Stimulated activated effector memory CD8-positive, alpha-beta T cell treated with anti-CD3 and anti-CD28 coated beads, Interleukin-12 subunit alpha, Interleukin-12 subunit beta, amount 100 ng/mL, for 72 hours (primary cell): ENCODE measurements at regions not wholly inside any gene's neighbourhood (a gene's known extent, or its start where the extent isn't known, plus 50 kb on each side); places are given as distances from the start of the nearest gene placed in this dataset.
A peak's percentile ranks its signal among the peaks of the same experiment; 100 is the strongest.

Experiments used
- ATAC-seq: fragments of 150-1000 bp; cut with Tn5 transposase; 2 replicates; pipeline ENCODE4 v1.10.0; 2021
- DNase-seq, 2 donors: peaks; one replicate each; pipeline ENCODE4 v3.0.0; 2021 to 2022; ENCODE audit warnings: low spot score in 2 of 2
- H3K27ac Mint-ChIP-seq: one replicate; pipeline ENCODE4 v1.8.0; 2022; ENCODE audit warnings: mild to moderate bottlenecking, mixed read lengths
- H3K36me3 Mint-ChIP-seq: one replicate; pipeline ENCODE4 v1.8.0; 2022; ENCODE audit warnings: mild to moderate bottlenecking, mixed read lengths
- H3K4me1 Mint-ChIP-seq: one replicate; pipeline ENCODE4 v1.8.0; 2022; ENCODE audit warnings: mixed read lengths
- H3K4me3 Mint-ChIP-seq: one replicate; pipeline ENCODE4 v1.8.0; 2022; ENCODE audit warnings: mild to moderate bottlenecking, mixed read lengths
- H3K9me3 Mint-ChIP-seq: one replicate; pipeline ENCODE4 v1.8.0; 2022; ENCODE audit warnings: mixed read lengths

- ATAC-seq = no peak
- no peak for DNase-seq
- Mint-ChIP-seq H3K4me3 (no peak overlapping the region), H3K36me3 (no peaks in the 10 kb centered on the region), H3K9me3 (no peaks in the 10 kb centered on the region), H3K4me1 (peaks cover 6% of the 10 kb centered on the region), H3K27ac (no peak overlapping the region)
Measured at GRCh38 chr18:26654616-26655524, 106.5 kb upstream of the KCTD1 start.

- H3K36me3 Mint-ChIP-seq = no peaks in the 10 kb centered on the region
- H3K9me3 Mint-ChIP-seq = no peaks in the 10 kb centered on the region
- H3K4me3 Mint-ChIP-seq = no peak overlapping the region
- H3K4me1 Mint-ChIP-seq = peaks cover 6% of the 10 kb centered on the region
- ATAC-seq (no peak), DNase-seq (no peak)
- no peak overlapping the region for H3K27ac Mint-ChIP-seq
Measured at GRCh38 chr18:26653943-26654615, 105.7 kb upstream of the KCTD1 start.

GRCh38 chr18:26652501-26652900 is 104.1 kb upstream of the KCTD1 start:
- DNase-seq = no peak
- Mint-ChIP-seq H3K36me3 (no peaks in the 10 kb centered on the region), H3K4me3 (no peak overlapping the region), H3K9me3 (no peaks in the 10 kb centered on the region), H3K27ac (no peak overlapping the region), H3K4me1 (peaks cover 5% of the 10 kb centered on the region)
- ATAC-seq = no peak

GRCh38 chr18:26650310-26651268 is 102.2 kb upstream of the KCTD1 start:
- no peaks in the 10 kb centered on the region for H3K4me1 Mint-ChIP-seq
- H3K36me3 Mint-ChIP-seq = no peaks in the 10 kb centered on the region
- no peak overlapping the region for H3K4me3 Mint-ChIP-seq
- DNase-seq (no peak), ATAC-seq (no peak)
- no peak overlapping the region for H3K27ac Mint-ChIP-seq
- H3K9me3 Mint-ChIP-seq = no peaks in the 10 kb centered on the region

- no peak overlapping the region for H3K4me3 Mint-ChIP-seq
- no peaks in the 10 kb centered on the region for H3K36me3 Mint-ChIP-seq
- DNase-seq (no peak), ATAC-seq (no peak)
- no peaks in the 10 kb centered on the region for H3K4me1 Mint-ChIP-seq
- H3K27ac Mint-ChIP-seq = no peak overlapping the region
- H3K9me3 Mint-ChIP-seq = no peaks in the 10 kb centered on the region
Measured at GRCh38 chr18:26649193-26649543, 100.8 kb upstream of the KCTD1 start.

GRCh38 chr18:26648509-26649192 is 100.3 kb upstream of the KCTD1 start:
- DNase-seq = no peak
- H3K4me1 Mint-ChIP-seq = no peaks in the 10 kb centered on the region
- no peak overlapping the region for H3K27ac Mint-ChIP-seq
- H3K4me3 Mint-ChIP-seq = no peak overlapping the region
- no peaks in the 10 kb centered on the region for H3K36me3 Mint-ChIP-seq
- H3K9me3 Mint-ChIP-seq = no peaks in the 10 kb centered on the region
- ATAC-seq = no peak

GRCh38 chr18:26646901-26647300 is 98.5 kb upstream of the KCTD1 start:
- Mint-ChIP-seq H3K4me1 (no peaks in the 10 kb centered on the region), H3K4me3 (no peak overlapping the region), H3K36me3 (no peaks in the 10 kb centered on the region), H3K27ac (no peak overlapping the region), H3K9me3 (no peaks in the 10 kb centered on the region)
- no peak for DNase-seq
- no peak for ATAC-seq

- Mint-ChIP-seq H3K27ac (no peak overlapping the region), H3K4me3 (no peak overlapping the region), H3K4me1 (no peaks in the 10 kb centered on the region), H3K9me3 (no peaks in the 10 kb centered on the region), H3K36me3 (no peaks in the 10 kb centered on the region)
- ATAC-seq = no peak
- DNase-seq = no peak
Measured at GRCh38 chr18:26642440-26643348, 94.3 kb upstream of the KCTD1 start.

- Mint-ChIP-seq H3K9me3 (no peaks in the 10 kb centered on the region), H3K36me3 (no peaks in the 10 kb centered on the region), H3K4me1 (no peaks in the 10 kb centered on the region), H3K27ac (no peak overlapping the region), H3K4me3 (no peak overlapping the region)
- ATAC-seq = no peak
- DNase-seq = no peak
Measured at GRCh38 chr18:26640541-26640940, 92.2 kb upstream of the KCTD1 start.

- DNase-seq = no peak
- Mint-ChIP-seq H3K9me3 (no peaks in the 10 kb centered on the region), H3K4me1 (no peaks in the 10 kb centered on the region), H3K36me3 (no peaks in the 10 kb centered on the region), H3K27ac (no peak overlapping the region), H3K4me3 (no peak overlapping the region)
- no peak for ATAC-seq
Measured at GRCh38 chr18:26639149-26639548, 90.8 kb upstream of the KCTD1 start.

- no peaks in the 10 kb centered on the region for H3K9me3 Mint-ChIP-seq
- H3K4me3 Mint-ChIP-seq = no peak overlapping the region
- H3K4me1 Mint-ChIP-seq = no peaks in the 10 kb centered on the region
- no peaks in the 10 kb centered on the region for H3K36me3 Mint-ChIP-seq
- ATAC-seq (no peak), DNase-seq (no peak)
- H3K27ac Mint-ChIP-seq = no peak overlapping the region
Measured at GRCh38 chr18:26637983-26638382, 89.6 kb upstream of the KCTD1 start.

- no peaks in the 10 kb centered on the region for H3K36me3 Mint-ChIP-seq
- DNase-seq = no peak
- H3K4me1 Mint-ChIP-seq = no peaks in the 10 kb centered on the region
- peak; percentile 31 for ATAC-seq
- H3K27ac Mint-ChIP-seq = no peak overlapping the region
- no peak overlapping the region for H3K4me3 Mint-ChIP-seq
- no peaks in the 10 kb centered on the region for H3K9me3 Mint-ChIP-seq
Measured at GRCh38 chr18:26637324-26637723, 89.0 kb upstream of the KCTD1 start.

GRCh38 chr18:26635466-26635865 is 87.1 kb upstream of the KCTD1 start:
- DNase-seq (no peak), ATAC-seq (no peak)
- no peak overlapping the region for H3K27ac Mint-ChIP-seq
- H3K9me3 Mint-ChIP-seq = no peaks in the 10 kb centered on the region
- no peak overlapping the region for H3K4me3 Mint-ChIP-seq
- no peaks in the 10 kb centered on the region for H3K36me3 Mint-ChIP-seq
- no peaks in the 10 kb centered on the region for H3K4me1 Mint-ChIP-seq

GRCh38 chr18:26634631-26635030 is 86.3 kb upstream of the KCTD1 start:
- no peaks in the 10 kb centered on the region for H3K4me1 Mint-ChIP-seq
- no peak overlapping the region for H3K27ac Mint-ChIP-seq
- no peaks in the 10 kb centered on the region for H3K9me3 Mint-ChIP-seq
- H3K36me3 Mint-ChIP-seq = no peaks in the 10 kb centered on the region
- no peak overlapping the region for H3K4me3 Mint-ChIP-seq
- ATAC-seq (no peak), DNase-seq (no peak)
